Natural killer cell (primary cell): ENCODE measurements at regions not wholly inside any gene's neighbourhood (a gene's known extent, or its start where the extent isn't known, plus 50 kb on each side); places are given as distances from the start of the nearest gene placed in this dataset.

Experiments used
- ATAC-seq, 3 donors: fragments of 150-1000 bp in 2 of 3; fragments of 200-7000 bp in 1 of 3; cut with Tn5 transposase; 1 replicate in 1 of 3; 2 replicates in 2 of 3; pipeline ENCODE4 v1.10.0; 2021; ENCODE audit warnings: mild to moderate bottlenecking in 2 of 3, moderate library complexity in 2 of 3
- DNase-seq, 2 donors: peaks; one replicate each; pipeline versions ENCODE4 v3.0.0 to v3.0.0-alpha.2; 2013 to 2021; ENCODE audit warnings: mixed read lengths in 1 of 2
- H3K27ac ChIP-seq: one replicate; pipeline ENCODE4 v1.5.1; 2013; ENCODE audit warnings: mild to moderate bottlenecking, low read length
- H3K27me3 ChIP-seq: one replicate; pipeline ENCODE4 v1.6.1; 2013; ENCODE audit warnings: low read length; ENCODE audit not compliant: control insufficient read depth, insufficient read depth
- H3K36me3 ChIP-seq: one replicate; pipeline ENCODE4 v1.6.1; 2013; ENCODE audit warnings: low read length; ENCODE audit not compliant: control insufficient read depth, insufficient read depth
- H3K4me1 ChIP-seq: one replicate; pipeline ENCODE4 v1.6.1; 2013; ENCODE audit warnings: low read length; ENCODE audit not compliant: control insufficient read depth, insufficient read depth
- H3K4me3 ChIP-seq: one replicate; pipeline ENCODE4 v1.5.1; 2013; ENCODE audit warnings: low read length
- H3K9me3 ChIP-seq: one replicate; pipeline ENCODE4 v1.6.1; 2013; ENCODE audit warnings: low read length; ENCODE audit not compliant: control insufficient read depth, insufficient read depth
- H3K27ac Mint-ChIP-seq, 2 donors: one replicate each; pipeline ENCODE4 v1.8.0; 2022; ENCODE audit warnings: mild to moderate bottlenecking in 2 of 2, mixed read lengths in 2 of 2, moderate library complexity in 1 of 2
- H3K27me3 Mint-ChIP-seq, 2 donors: one replicate each; pipeline ENCODE4 v1.8.0; 2022; ENCODE audit warnings: low read depth in 2 of 2, mixed read lengths in 2 of 2
- H3K36me3 Mint-ChIP-seq: one replicate; pipeline ENCODE4 v1.8.0; 2022; ENCODE audit warnings: mixed read lengths
- H3K4me1 Mint-ChIP-seq, 2 donors: one replicate each; pipeline ENCODE4 v1.8.0; 2022; ENCODE audit warnings: mixed read lengths in 2 of 2
- H3K4me3 Mint-ChIP-seq: one replicate; pipeline ENCODE4 v1.8.0; 2022; ENCODE audit warnings: mild to moderate bottlenecking, moderate library complexity, mixed read lengths
- H3K9me3 Mint-ChIP-seq, 2 donors: one replicate each; pipeline ENCODE4 v1.8.0; 2022; ENCODE audit warnings: mixed read lengths in 2 of 2
- WGBS: methylation state at CpG from one replicate; pipeline ENCODE4 v1.1.7; 2013; ENCODE audit warnings: missing lambda C conversion rate; ENCODE audit not compliant: insufficient coverage; 5-methylcytosine and 5-hydroxymethylcytosine counted together
- intact Hi-C: fragments of 100-400 bp; cut with micrococcal nuclease; formaldehyde crosslinking; loops from one replicate; pipeline ENCODE4 v1.14.2; 2022
- TF ChIP-seq, protein P1 (sequence below): fragments of 200-600 bp; IDR thresholded peaks from one replicate; pipeline ENCODE4 v1.8.0; 2022; ENCODE audit warnings: antibody characterized with exemption

DNA sequence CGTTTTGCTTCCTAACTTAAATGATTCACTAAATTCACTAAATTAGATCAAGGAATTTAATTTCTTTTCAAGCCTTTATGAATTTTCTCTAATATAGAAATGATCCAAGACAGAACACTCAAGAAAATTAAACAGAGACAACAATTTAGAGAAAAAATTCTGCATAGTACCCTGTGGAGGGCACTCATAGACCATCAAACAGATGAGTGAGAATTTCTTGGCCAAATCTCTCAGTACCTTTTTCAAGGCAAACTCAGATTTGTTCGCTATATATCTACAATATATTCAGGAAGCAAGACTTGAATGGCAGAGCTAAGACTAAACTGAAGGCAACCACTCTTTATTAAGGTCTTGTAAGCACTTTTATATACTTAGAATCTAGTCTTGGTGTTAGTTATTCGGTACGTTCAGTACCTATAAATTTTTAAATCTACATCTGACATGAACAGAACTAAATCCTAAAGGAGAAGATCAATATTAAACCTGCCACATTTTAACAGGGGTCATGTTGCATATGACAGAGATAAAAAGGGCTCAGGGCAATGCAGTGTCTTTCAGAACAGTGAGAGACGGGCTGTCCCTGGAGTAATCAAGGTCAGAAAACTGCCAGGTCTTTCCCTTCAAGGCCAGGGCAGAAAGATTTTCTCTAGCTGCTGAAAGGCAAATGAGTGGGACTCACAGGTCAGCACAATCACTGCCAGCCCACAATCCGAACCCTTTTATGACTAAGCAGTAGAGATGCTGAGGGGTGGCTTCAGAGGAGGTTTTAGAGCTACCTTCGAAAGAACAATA is 118.8 kb upstream of the TMPRSS15 start:
- 86% methylated on average over 5 of the region's 7 CpGs for WGBS
- H3K9me3 Mint-ChIP-seq: peaks cover 3 to 4% of the 10 kb centered on the region in 2 donors

DNA sequence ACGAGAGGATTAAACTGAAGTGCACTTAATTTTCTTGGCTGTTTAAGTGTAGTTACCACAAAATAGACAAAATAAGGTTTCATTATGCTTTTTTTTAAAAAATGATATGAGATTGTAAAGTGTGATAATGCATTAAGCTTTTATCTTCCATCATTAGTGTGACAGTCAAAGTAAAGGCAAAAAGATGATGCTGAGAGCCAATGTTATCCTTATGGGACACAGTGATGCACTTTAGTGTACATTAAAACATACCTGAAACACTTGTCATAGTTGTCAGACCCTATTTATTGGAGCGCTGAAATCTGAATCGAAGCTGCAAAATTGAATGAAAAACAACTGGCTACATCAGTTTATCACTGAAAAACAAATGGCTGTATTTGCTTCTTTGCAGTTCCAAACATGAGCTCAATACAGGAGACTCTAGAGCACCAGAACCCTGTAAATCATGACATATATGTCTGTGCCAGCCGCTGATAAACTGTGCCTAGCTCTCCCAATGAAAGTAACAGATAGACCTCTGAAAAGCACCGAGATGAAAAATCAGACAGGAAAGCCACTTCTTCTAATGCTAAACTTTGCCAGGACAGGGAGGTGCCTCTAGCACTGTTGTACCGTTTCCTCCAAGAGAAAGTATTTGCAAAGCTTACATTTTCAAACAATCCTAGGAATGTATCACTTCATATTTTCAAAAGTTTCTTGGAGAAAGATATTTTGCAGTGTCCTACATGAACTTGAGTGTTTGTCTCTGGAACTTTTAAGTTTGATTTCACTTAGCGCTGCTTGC is 120.7 kb upstream of the TMPRSS15 start:
- DNase-seq: no peak
- Mint-ChIP-seq H3K4me1 (no peaks in the 10 kb centered on the region), H3K9me3 (peaks cover 3 to 4% of the 10 kb centered on the region in 2 donors), H3K4me3 (no peak overlapping the region), H3K36me3 (no peaks in the 10 kb centered on the region), H3K27ac (no peak overlapping the region), H3K27me3 (no peaks in the 10 kb centered on the region)
- no peak overlapping the region for H3K4me3 ChIP-seq
- no peak overlapping the region for H3K27ac ChIP-seq
- no peaks in the 10 kb centered on the region for H3K9me3 ChIP-seq
- no peaks in the 10 kb centered on the region for H3K4me1 ChIP-seq
- H3K27me3 ChIP-seq: no peaks in the 10 kb centered on the region
- H3K36me3 ChIP-seq: no peaks in the 10 kb centered on the region
- intact Hi-C loops: no loop called here
- ATAC-seq: no peak
- TF ChIP-seq, protein P1, sequence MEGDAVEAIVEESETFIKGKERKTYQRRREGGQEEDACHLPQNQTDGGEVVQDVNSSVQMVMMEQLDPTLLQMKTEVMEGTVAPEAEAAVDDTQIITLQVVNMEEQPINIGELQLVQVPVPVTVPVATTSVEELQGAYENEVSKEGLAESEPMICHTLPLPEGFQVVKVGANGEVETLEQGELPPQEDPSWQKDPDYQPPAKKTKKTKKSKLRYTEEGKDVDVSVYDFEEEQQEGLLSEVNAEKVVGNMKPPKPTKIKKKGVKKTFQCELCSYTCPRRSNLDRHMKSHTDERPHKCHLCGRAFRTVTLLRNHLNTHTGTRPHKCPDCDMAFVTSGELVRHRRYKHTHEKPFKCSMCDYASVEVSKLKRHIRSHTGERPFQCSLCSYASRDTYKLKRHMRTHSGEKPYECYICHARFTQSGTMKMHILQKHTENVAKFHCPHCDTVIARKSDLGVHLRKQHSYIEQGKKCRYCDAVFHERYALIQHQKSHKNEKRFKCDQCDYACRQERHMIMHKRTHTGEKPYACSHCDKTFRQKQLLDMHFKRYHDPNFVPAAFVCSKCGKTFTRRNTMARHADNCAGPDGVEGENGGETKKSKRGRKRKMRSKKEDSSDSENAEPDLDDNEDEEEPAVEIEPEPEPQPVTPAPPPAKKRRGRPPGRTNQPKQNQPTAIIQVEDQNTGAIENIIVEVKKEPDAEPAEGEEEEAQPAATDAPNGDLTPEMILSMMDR: no peak
- WGBS: 64% methylated on average over 7 of the region's 7 CpGs

More for the DNA sequence above, 118.8 kb upstream of the TMPRSS15 start:
- Histone ChIP-seq H3K36me3 (no peaks in the 10 kb centered on the region), H3K27me3 (no peaks in the 10 kb centered on the region), H3K4me3 (no peak overlapping the region), H3K4me1 (no peaks in the 10 kb centered on the region), H3K27ac (no peak overlapping the region), H3K9me3 (peaks cover 2% of the 10 kb centered on the region)
- no peak overlapping the region for H3K4me3 Mint-ChIP-seq
- ATAC-seq: no peak
- no peaks in the 10 kb centered on the region for H3K36me3 Mint-ChIP-seq
- intact Hi-C loops: no loop called here
- H3K27me3 Mint-ChIP-seq: no peaks in the 10 kb centered on the region
- no peaks in the 10 kb centered on the region for H3K4me1 Mint-ChIP-seq
- no peak for DNase-seq
- TF ChIP-seq, protein P1: no peak
- no peak overlapping the region for H3K27ac Mint-ChIP-seq

DNA sequence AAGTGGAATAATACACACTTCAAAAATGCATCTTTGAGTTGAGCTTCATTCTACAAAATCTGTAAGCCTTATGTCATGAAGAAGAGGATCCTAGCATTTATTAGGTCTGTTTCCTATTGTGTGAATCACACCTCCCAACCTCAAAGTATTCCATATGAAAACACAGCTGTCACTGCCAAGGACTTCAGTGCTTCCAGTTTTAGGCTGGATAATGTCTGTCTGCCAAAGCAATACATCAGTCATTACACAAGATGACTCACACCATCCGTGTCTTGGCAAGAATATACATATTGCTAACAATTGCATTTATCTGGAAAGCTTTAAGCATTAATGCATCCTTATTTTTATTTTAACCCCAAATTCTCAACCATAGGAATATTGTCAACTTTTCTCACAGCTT is 125.7 kb upstream of the TMPRSS15 start:
- ATAC-seq (no peak), DNase-seq (no peak)
- no peaks in the 10 kb centered on the region for H3K36me3 Mint-ChIP-seq
- Histone ChIP-seq H3K4me1 (no peaks in the 10 kb centered on the region), H3K36me3 (no peaks in the 10 kb centered on the region), H3K4me3 (no peak overlapping the region), H3K27me3 (no peaks in the 10 kb centered on the region), H3K9me3 (no peaks in the 10 kb centered on the region), H3K27ac (no peak overlapping the region)
- TF ChIP-seq, protein P1: no peak
- 88% methylated on average over 1 of the region's 1 CpG for WGBS
- no peak overlapping the region for H3K27ac Mint-ChIP-seq
- H3K4me3 Mint-ChIP-seq: no peak overlapping the region
- no peaks in the 10 kb centered on the region for H3K27me3 Mint-ChIP-seq
- H3K9me3 Mint-ChIP-seq: peaks cover 0 to 2% of the 10 kb centered on the region in 2 donors
- intact Hi-C loops: no loop called here
- H3K4me1 Mint-ChIP-seq: no peaks in the 10 kb centered on the region
